GM12891 (cell line): ENCODE measurements at regions not wholly inside any gene's neighbourhood (a gene's known extent, or its start where the extent isn't known, plus 50 kb on each side); places are given as distances from the start of the nearest gene placed in this dataset.
"Not testable (repeated sequence)": the region's sequence is repeated elsewhere in the genome, so short reads cannot be mapped to it uniquely, and the experiment has no call there.

Experiments
- DNase-seq: peaks from one replicate; pipeline ENCODE4 v3.0.0; 2011; ENCODE audit warnings: low spot score; ENCODE audit not compliant: insufficient read length
- FAIRE-seq: peaks from 2 replicates; lab custom pipeline; 2011; peaks lifted over from hg19 to GRCh38; lab: Jason Lieb, UNC
- PAX5 ChIP-seq: IDR thresholded peaks from 2 replicates; pipeline ENCODE4 v1.6.1; 2011; ENCODE audit warnings: low read length, moderate library complexity, mild to moderate bottlenecking; ENCODE audit not compliant: insufficient read depth, severe bottlenecking
- POLR2A ChIP-seq: IDR thresholded peaks from 2 replicates; pipeline ENCODE4 v1.6.1; 2011; ENCODE audit warnings: low read depth, low read length, control low read depth
- POLR2AphosphoS5 ChIP-seq: IDR thresholded peaks from 2 replicates; pipeline ENCODE4 v1.6.1; 2011; ENCODE audit warnings: low read depth, low read length, control low read depth
- POU2F2 ChIP-seq: IDR thresholded peaks from 2 replicates; pipeline ENCODE4 v1.6.1; 2011; ENCODE audit warnings: low read depth, mild to moderate bottlenecking, control low read depth, low read length, moderate library complexity
- SPI1 ChIP-seq: IDR thresholded peaks from 2 replicates; pipeline ENCODE4 v1.6.1; 2011; ENCODE audit warnings: low read depth, low read length, control low read depth
- TAF1 ChIP-seq: IDR thresholded peaks from 2 replicates; pipeline ENCODE4 v1.6.1; 2011; ENCODE audit warnings: low read depth, low read length, control low read depth

DNA sequence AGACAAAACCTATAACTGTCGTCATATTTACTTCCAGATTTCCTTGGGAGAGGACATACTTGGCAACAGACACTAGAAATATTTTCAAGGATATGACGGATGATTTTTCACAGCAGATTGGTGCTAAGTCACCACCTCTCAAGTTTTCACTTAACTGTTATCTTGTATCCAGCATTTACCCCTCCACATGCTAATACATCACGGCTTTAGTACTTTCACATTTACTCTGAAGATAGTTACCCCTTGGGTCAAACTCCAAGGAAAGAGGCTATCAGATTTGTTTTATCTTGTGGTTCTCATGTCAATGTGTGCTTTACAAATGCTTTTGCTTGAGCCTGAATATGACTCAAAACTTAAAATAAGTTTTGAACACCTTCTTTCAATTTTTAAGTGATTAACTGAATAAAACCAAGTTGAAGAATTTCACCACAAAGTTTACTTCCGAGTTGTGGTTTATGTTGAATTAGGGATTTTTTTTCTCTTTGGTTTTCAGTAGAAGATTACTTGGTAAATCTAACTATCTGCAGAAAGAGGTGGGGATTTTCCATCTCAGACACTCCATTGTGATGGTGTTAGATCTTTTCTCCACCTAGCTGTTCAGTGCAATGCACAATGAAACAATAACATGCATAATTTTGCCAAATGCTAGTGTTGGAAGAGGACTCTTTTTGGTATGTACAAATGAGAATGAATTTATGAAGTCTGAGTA, 75.4 kb upstream of the FAT1 start:
- no peak for DNase-seq
- TF ChIP-seq POLR2A (no peak), POLR2AphosphoS5 (no peak)
- no peak for FAIRE-seq

DNA sequence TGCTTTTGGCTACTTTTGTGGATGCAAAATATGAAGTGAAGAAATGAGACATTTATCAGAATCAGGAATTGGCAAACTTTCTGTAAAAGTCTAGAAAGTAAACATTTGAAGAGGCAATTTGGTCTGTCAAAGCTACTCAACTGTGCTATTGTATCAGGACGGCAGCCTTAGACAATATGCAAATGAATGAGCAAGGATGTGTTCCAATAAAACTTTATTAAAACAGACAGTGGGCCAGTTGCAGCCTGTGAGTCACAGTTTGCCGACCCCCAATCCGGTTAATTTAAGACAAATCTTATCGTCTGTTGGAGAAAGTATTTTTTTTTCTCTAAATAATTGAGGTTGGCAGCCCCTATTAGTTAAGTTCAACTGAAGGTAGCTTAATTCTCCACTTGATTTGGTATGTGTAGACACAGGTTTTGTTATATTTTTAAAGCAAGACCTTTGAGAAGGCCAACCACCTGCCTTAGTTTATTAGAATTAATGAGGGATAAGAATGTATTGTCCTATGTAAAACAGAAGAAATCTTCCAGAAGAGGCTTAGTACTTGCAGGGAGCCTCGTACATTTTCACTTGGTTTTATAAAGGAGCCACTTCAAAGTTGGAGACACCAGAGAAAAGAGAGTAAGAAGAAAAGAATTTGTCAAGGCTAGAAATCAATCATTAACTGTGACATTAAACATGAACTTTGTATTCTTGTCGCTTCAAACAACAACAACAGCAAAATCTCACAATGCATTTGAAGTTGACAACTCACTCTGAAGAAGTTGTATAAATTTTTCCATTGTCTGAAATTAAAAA, 81.6 kb upstream of the FAT1 start:
- DNase-seq = no peak
- no peak for TF ChIP-seq TAF1
- TF ChIP-seq POLR2A = no peak
- no peak for TF ChIP-seq POLR2AphosphoS5
- TF ChIP-seq SPI1 = no peak
- FAIRE-seq = no peak

DNA sequence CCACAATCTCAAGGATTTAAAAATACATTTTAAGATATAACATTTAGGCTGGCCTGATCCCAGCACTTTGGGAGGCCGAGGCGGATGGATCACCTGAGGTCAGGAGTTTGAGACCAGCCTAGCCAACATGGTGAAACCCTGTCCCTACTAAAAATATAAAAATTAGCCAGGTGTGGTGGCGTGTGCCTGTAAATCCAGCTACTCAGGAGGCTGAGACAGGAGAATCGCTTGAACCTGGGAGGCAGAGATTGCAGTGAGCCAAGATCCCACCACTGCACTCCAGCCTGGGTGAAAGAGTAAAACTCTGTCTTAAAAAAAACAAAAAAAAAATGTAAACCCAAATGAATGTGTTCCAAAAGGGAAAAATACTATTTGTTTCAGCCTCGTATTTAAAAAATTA, 82.3 kb upstream of the FAT1 start:
- FAIRE-seq, DNase-seq: not testable (repeated sequence)

DNA sequence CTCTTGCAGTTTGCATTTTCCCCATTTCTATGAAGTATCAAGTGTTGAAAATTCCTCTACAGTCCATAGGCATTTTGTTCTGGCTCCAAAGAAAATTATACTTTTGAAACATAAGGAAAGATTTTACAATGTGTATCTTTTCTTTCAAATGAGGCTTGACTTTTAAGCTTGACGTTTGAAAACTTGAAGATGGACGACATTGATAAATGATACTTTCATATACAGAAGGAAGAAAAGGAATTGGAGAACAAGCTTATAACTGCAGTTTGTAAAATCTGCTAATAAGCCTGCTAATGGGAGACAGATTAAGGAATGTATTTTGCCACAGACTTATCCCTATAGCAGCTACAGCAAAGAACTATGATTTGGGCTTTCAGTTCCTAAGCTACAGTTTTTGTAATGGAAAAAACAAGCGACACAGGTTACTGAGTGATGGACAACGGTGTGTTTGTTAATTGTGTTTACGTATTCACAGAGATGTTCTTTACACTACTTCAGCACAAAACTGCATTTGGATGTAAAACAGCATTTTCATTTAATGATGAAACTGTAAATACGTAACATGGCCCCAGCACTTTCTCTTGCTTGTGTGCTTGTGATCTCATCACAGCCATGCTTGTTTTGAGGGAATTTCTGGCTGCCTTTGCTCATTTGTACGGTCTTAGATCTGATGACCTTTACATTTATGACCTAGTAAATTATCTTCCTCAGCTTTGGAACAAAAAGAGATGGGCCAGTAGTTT, 83.2 kb upstream of the FAT1 start:
- no peak for DNase-seq
- no peak for FAIRE-seq

DNA sequence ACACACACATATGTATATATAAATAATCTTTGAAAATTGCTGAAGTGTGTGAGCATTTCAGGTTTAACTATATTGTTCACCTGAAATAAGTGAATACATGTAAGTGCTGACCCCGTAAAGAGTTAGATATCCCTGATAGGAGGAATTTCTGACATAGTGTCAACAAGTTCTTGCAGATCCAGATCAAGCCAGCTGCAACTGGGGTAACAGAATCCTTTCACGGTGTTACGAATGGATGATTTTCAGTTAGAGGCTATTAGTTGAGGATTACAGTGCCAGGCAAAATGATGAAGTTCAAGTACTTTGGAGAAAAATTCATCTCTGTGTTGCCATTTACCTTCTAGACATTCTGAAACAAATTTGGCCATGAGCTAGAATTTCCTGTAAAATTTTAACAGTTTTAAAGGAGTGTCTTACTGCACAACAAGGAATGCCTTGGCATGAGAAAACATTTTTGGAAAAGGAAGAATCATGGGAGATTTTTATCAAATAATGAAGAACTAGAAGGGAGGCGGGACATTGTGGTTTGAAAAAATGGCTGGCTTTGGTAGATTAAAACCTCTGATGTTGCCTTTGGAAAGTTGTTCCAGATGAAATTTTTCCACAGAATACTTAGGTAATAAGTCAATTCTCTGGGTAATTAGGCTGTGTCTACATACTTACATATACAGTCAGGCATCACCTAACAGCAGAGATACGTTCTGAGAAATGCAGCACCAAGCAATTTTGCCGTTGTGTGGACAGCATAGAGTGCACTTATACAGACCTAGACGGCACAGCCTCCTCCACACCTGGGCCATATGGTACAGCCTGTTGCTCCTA, 84.4 kb upstream of the FAT1 start:
- TF ChIP-seq POLR2A (no peak), TAF1 (no peak), POU2F2 (no peak)
- DNase-seq = no peak
- no peak for FAIRE-seq

More for the DNA sequence above, 83.2 kb upstream of the FAT1 start:
- no peak for TF ChIP-seq PAX5
- no peak for TF ChIP-seq POLR2AphosphoS5
- TF ChIP-seq POU2F2 = no peak
- TF ChIP-seq SPI1 = no peak
- no peak for TF ChIP-seq POLR2A
- no peak for TF ChIP-seq TAF1

DNA sequence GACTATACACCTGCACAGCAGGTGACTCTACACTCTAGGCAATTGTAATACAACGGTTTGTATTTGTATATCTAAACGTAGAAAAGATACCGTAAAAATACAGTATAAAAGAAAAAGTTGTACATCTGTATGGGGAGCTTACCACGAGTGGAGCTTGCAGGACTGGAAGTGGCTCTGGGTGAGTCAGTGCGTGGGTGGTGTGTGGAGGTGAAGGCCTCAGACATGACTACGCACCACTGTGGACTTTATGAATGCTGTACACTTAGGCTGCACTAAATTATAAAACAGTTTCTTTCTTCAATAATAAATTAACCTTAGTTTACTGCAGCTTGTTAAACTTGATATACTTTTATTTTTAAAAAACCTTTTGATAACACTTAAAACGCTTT, 85.0 kb upstream of the FAT1 start:
- FAIRE-seq = no peak
- DNase-seq = no peak
- TF ChIP-seq POLR2A (no peak), PAX5 (no peak), POU2F2 (no peak), TAF1 (no peak), POLR2AphosphoS5 (no peak), SPI1 (no peak)

DNA sequence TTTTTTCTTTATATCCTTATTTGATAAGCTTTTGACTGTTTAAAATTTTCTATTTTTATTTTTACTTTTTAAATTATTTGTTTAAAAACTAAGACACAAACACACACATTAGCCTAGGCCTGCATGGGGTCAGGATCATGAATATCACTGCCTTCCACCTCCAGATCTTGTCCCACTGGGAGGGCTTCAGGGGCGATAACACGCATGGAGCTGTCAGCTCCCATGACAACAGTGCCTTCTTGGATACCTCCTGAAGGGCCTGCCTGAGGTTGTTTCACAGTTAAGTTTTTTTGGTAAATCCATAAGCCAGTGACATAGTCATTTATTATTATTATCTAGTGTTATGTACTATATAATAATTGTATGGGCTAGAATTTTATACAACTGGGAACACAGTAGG, 85.4 kb upstream of the FAT1 start:
- no peak for FAIRE-seq

DNA sequence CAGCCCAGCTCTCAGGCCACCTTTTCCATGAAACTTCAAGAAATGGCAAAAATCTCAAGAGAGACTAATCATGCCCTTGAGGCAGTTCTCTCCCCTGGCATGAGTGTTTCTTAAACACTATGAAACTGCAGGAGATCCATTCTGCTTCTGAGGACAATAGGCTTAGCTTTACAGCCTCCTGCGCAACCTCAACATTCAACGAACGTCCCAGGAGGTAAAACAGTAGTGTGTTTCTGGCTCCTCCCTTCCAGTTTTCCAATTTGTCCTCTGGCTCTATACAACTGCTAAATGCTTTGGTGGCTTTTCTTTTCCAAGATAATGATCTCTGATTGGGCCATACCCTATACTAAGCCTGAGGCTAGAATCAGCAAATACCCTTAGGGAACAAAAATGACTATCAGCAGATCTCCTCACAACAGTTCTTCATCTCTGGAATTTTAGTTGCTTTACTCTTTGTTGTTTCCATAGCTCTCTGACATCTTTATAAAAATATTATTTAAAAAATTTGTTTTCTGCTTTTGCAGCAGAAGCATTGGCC, 87.0 kb upstream of the FAT1 start:
- FAIRE-seq (no peak), DNase-seq (no peak)
- TF ChIP-seq TAF1 = no peak

More for the DNA sequence above, 85.4 kb upstream of the FAT1 start:
- DNase-seq = no peak
- TF ChIP-seq POLR2AphosphoS5 = no peak
- TF ChIP-seq POLR2A = no peak
- no peak for TF ChIP-seq PAX5
- no peak for TF ChIP-seq TAF1
- TF ChIP-seq SPI1 = no peak
- no peak for TF ChIP-seq POU2F2

DNA sequence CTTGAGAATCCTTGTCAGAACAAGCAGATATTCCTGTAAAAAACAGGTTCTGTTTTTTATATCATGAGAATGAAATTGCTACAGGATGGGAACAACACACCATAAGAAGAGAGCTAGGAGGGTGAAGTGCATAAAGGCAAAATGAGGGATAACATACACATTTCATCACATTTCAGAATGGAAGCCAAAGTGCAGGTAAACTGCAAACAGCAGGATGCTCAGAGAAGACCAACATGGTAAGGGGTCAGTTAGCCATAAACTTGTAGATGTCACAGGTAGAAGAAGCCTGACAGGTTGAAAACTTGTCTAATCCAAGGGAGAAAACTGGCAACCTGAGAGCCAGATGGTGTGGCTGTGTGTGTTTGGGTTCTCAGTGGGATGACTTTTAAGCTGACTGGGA, 88.9 kb upstream of the FAT1 start:
- TF ChIP-seq POLR2AphosphoS5 (no peak), POU2F2 (no peak)
- FAIRE-seq (no peak), DNase-seq (no peak)
